B cell (primary cell): ENCODE measurements at regions not wholly inside any gene's neighbourhood (a gene's known extent, or its start where the extent isn't known, plus 50 kb on each side); places are given as distances from the start of the nearest gene placed in this dataset.
A peak's percentile ranks its signal among the peaks of the same experiment; 100 is the strongest.

Source experiments
- ATAC-seq: fragments of 200-7000 bp; cut with Tn5 transposase; one replicate; pipeline ENCODE4 v1.10.0; 2021; ENCODE audit warnings: low read depth, mild to moderate bottlenecking, moderate number of reproducible peaks, moderate library complexity
- CTCF ChIA-PET: fragments of 350-600 bp; sonication (Branson Sonifier 250); formaldehyde crosslinking; loops from one replicate; lab custom pipeline; 2021; ENCODE audit warnings: antibody characterized with exemption, inconsistent platforms; lab: Charles Lee
- POLR2A ChIA-PET: fragments of 350-600 bp; sonication (Branson Sonifier 250); formaldehyde crosslinking; loops from one replicate; lab custom pipeline; 2021; ENCODE audit warnings: antibody characterized with exemption; lab: Charles Lee
- DNase-seq: peaks from one replicate; pipeline ENCODE4 v3.0.0; 2013
- H2AFZ ChIP-seq: 2 replicates; pipeline ENCODE4 v1.6.1; 2012; ENCODE audit warnings: mild to moderate bottlenecking, low read depth, low read length; ENCODE audit not compliant: insufficient read depth, poor library complexity, severe bottlenecking
- H3K27ac ChIP-seq, 2 donors: 1 replicate in 1 of 2; 2 replicates in 1 of 2; pipeline ENCODE4 v1.5.1; 2012 to 2013; ENCODE audit warnings: low read length in 2 of 2, mild to moderate bottlenecking in 2 of 2, moderate library complexity in 1 of 2
- H3K27me3 ChIP-seq, 4 experiments: fragments of 200-600 bp in 1 of 4; sonication (generic) in 1 of 4; replicated peaks in 1 of 4; 1 replicate in 2 of 4; 2 replicates in 2 of 4; pipeline versions ENCODE4 v1.6.1 to v1.7.0; 2013 to 2016; ENCODE audit warnings: low read length in 3 of 4, mild to moderate bottlenecking in 2 of 4, mixed read lengths in 1 of 4, moderate library complexity in 1 of 4; ENCODE audit not compliant: insufficient read depth in 4 of 4, control insufficient read depth in 3 of 4; ENCODE audit errors: control extremely low read depth in 1 of 4
- H3K36me3 ChIP-seq, 2 experiments: replicated peaks in 1 of 2; 1 replicate in 1 of 2; 2 replicates in 1 of 2; pipeline versions ENCODE4 v1.6.1 to v1.7.1; 2013; ENCODE audit warnings: low read length in 1 of 2; ENCODE audit not compliant: insufficient read depth in 2 of 2, control insufficient read depth in 1 of 2; ENCODE audit errors: control extremely low read depth in 1 of 2, extremely low read depth in 1 of 2
- H3K4me1 ChIP-seq, 2 donors: fragments of 200-600 bp in 1 of 2; sonication (generic) in 1 of 2; 1 replicate in 1 of 2; 2 replicates in 1 of 2; pipeline versions ENCODE4 v1.5.1 to v1.6.1; 2013 to 2017; ENCODE audit warnings: low read length in 2 of 2; ENCODE audit not compliant: control insufficient read depth in 2 of 2, insufficient read depth in 2 of 2
- H3K4me2 ChIP-seq: replicated peaks from 2 replicates; pipeline ENCODE3; 2012; ENCODE audit warnings: mild to moderate bottlenecking, low read depth, low read length; ENCODE audit not compliant: poor library complexity, severe bottlenecking
- H3K4me3 ChIP-seq, 5 experiments: fragments of 200-600 bp in 1 of 5; sonication (generic) in 1 of 5; 1 replicate in 3 of 5; 2 replicates in 2 of 5; pipeline versions ENCODE4 v1.5.1 to v1.7.0; 2011 to 2016; ENCODE audit warnings: low read length in 4 of 5, mild to moderate bottlenecking in 4 of 5, low read depth in 2 of 5, control low read depth in 1 of 5, moderate library complexity in 1 of 5; ENCODE audit not compliant: insufficient read depth in 1 of 5; ENCODE audit errors: control extremely low read depth in 1 of 5, extremely low read depth in 1 of 5
- H3K79me2 ChIP-seq: fragments of 200-600 bp; sonication (generic); one replicate; pipeline ENCODE4 v1.6.0; 2016; ENCODE audit warnings: low read length; ENCODE audit not compliant: control insufficient read depth, insufficient read depth
- H3K9ac ChIP-seq: fragments of 200-600 bp; sonication (generic); 2 replicates; pipeline ENCODE4 v1.6.1; 2017; ENCODE audit warnings: mild to moderate bottlenecking, low read length, moderate library complexity
- H3K9me3 ChIP-seq, 3 donors: one replicate each; pipeline versions ENCODE4 v1.6.1 to v1.7.1; 2013; ENCODE audit warnings: low read length in 2 of 3; ENCODE audit not compliant: control insufficient read depth in 2 of 3, insufficient read depth in 1 of 3; ENCODE audit errors: control extremely low read depth in 1 of 3
- H4K20me1 ChIP-seq: 2 replicates; pipeline ENCODE4 v1.6.0; 2012; ENCODE audit warnings: mild to moderate bottlenecking, low read length; ENCODE audit not compliant: insufficient read depth, control insufficient read depth, poor library complexity, severe bottlenecking
- H3K27ac Mint-ChIP-seq: one replicate; pipeline ENCODE4 v1.8.0; 2021; ENCODE audit warnings: mixed read lengths
- H3K27me3 Mint-ChIP-seq: one replicate; pipeline ENCODE4 v1.8.0; 2021; ENCODE audit warnings: mixed read lengths
- H3K4me1 Mint-ChIP-seq: one replicate; pipeline ENCODE4 v1.8.0; 2021; ENCODE audit warnings: mixed read lengths
- H3K4me3 Mint-ChIP-seq: one replicate; pipeline ENCODE4 v1.8.0; 2021; ENCODE audit warnings: mixed read lengths
- H3K9me3 Mint-ChIP-seq: one replicate; pipeline ENCODE4 v1.8.0; 2022; ENCODE audit warnings: mixed read lengths; ENCODE audit not compliant: insufficient read depth
- CTCF ChIP-seq: fragments of 200-600 bp; IDR thresholded peaks from one replicate; pipeline ENCODE4 v1.8.0; 2022; ENCODE audit warnings: antibody characterized with exemption, mild to moderate bottlenecking
- EZH2 ChIP-seq: IDR thresholded peaks from 2 replicates; pipeline ENCODE4 v1.6.1; 2012; ENCODE audit warnings: borderline replicate concordance, low read depth, mild to moderate bottlenecking, moderate library complexity, low read length; ENCODE audit not compliant: insufficient read depth, poor library complexity, severe bottlenecking
- WGBS: methylation state at CpG from one replicate; pipeline ENCODE4 v1.1.5; 2013; ENCODE audit warnings: missing lambda C conversion rate; ENCODE audit not compliant: insufficient coverage; 5-methylcytosine and 5-hydroxymethylcytosine counted together
- intact Hi-C: fragments of 100-400 bp; cut with micrococcal nuclease; formaldehyde crosslinking; loops from one replicate; pipeline ENCODE4 v1.10.0; 2022

- Histone ChIP-seq H3K9me3 (no peaks in the 10 kb centered on the region), H3K4me2 (no peak overlapping the region), H3K27ac (no peak overlapping the region), H3K4me1 (peaks cover 4 to 6% of the 10 kb centered on the region in 2 donors), H3K4me3 (no peak overlapping the region), H3K27me3 (no peaks in the 10 kb centered on the region), H4K20me1 (no peaks in the 10 kb centered on the region), H2AFZ (no peak overlapping the region), H3K79me2 (no peaks in the 10 kb centered on the region), H3K36me3 (no peaks in the 10 kb centered on the region), H3K9ac (no peak overlapping the region)
- ATAC-seq: no peak
- H3K4me1 Mint-ChIP-seq: peaks cover 7% of the 10 kb centered on the region
- no peak overlapping the region for H3K27ac Mint-ChIP-seq
- no peak for TF ChIP-seq CTCF
- no peak for TF ChIP-seq EZH2
- no peak overlapping the region for H3K4me3 Mint-ChIP-seq
- POLR2A ChIA-PET: no interaction called here
- no peak for DNase-seq
- CTCF ChIA-PET: no interaction called here
- intact Hi-C loops: no loop called here
- WGBS: no CpG with 5 or more reads among the region's 2 CpGs
- no peaks in the 10 kb centered on the region for H3K9me3 Mint-ChIP-seq
- no peaks in the 10 kb centered on the region for H3K27me3 Mint-ChIP-seq
These were observed 55.2 kb downstream of the RTL3 start for GRCh38 chrX:78603908-78604307.

- ChIA-PET CTCF (no interaction called here), POLR2A (no interaction called here)
- intact Hi-C loops: no loop called here
- no peaks in the 10 kb centered on the region for H3K4me1 ChIP-seq
- H3K4me3 ChIP-seq: no peak overlapping the region
- no peaks in the 10 kb centered on the region for H3K79me2 ChIP-seq
- Mint-ChIP-seq H3K27ac (no peak overlapping the region), H3K9me3 (peaks cover 3% of the 10 kb centered on the region), H3K27me3 (peaks cover 3% of the 10 kb centered on the region), H3K4me3 (no peak overlapping the region), H3K4me1 (peaks cover 3% of the 10 kb centered on the region)
- H2AFZ ChIP-seq: no peak overlapping the region
- no peaks in the 10 kb centered on the region for H3K9me3 ChIP-seq
- no peak overlapping the region for H3K27ac ChIP-seq
- ATAC-seq: no peak
- H4K20me1 ChIP-seq: no peaks in the 10 kb centered on the region
- TF ChIP-seq EZH2 (no peak), CTCF (no peak)
- no peaks in the 10 kb centered on the region for H3K36me3 ChIP-seq
- H3K9ac ChIP-seq: no peak overlapping the region
- no CpG with 5 or more reads among the region's 3 CpGs for WGBS
- peak; percentile 4 for DNase-seq
- H3K27me3 ChIP-seq: no peaks in the 10 kb centered on the region
- H3K4me2 ChIP-seq: no peak overlapping the region
These were observed 63.1 kb downstream of the RTL3 start for GRCh38 chrX:78595901-78596502.
